Colon (tissue), 2 donors: ENCODE measurements at regions not wholly inside any gene's neighbourhood (a gene's known extent, or its start where the extent isn't known, plus 50 kb on each side); places are given as distances from the start of the nearest gene placed in this dataset.
A peak's percentile ranks its signal among the peaks of the same experiment; 100 is the strongest.

ENCODE experiments used
- FAIRE-seq: peaks from 2 replicates; lab custom pipeline; 2012; peaks lifted over from hg19 to GRCh38; lab: Jason Lieb, UNC
- donor health status: control.
- donor health status: control.

DNA sequence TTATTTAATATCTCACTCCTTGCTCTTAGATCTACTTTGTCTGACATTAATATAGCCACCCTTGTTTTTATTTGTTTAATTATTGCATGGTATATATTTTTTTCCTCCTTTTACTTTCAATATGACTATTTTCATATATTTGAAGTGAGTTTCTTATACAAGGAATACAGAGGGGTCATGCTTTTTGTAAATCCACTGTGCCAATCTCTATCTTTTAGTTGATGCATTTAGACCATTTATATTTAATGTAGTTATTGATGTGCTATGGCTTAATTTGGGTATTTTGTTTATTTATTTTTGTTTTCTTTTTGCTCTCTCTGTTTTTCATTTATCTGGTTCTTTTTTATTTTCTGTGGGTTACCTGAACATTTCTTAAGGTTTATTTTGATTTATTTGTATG is 750.6 kb downstream of the TMEM182 start:
- FAIRE-seq = no peak

- peak; percentile 83 for FAIRE-seq
Observed at GRCh38 chr2:103520547-103520946, 758.7 kb downstream of the TMEM182 start.

- FAIRE-seq = no peak
Observed at GRCh38 chr2:103525756-103526155, 763.9 kb downstream of the TMEM182 start.

DNA sequence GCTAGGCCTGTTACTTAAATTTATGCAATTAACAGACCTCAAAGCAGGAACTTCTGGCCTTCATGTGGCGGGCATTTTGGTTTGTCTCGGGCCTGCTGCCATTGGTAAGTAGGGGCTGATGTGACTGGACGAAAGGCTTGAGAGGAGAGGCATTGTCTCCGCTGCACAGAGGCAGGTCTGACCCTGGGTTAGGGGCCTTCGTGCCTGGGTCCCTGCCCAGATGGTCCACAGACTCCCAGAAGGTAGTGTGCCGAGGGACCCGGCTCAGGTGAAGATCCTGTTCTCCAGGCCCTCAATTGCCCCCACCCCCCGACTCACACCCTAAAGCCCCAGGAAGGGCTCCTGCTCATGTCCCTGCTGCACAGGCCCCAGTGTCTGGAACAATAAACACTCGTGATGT is 764.9 kb downstream of the TMEM182 start:
- FAIRE-seq = no peak

DNA sequence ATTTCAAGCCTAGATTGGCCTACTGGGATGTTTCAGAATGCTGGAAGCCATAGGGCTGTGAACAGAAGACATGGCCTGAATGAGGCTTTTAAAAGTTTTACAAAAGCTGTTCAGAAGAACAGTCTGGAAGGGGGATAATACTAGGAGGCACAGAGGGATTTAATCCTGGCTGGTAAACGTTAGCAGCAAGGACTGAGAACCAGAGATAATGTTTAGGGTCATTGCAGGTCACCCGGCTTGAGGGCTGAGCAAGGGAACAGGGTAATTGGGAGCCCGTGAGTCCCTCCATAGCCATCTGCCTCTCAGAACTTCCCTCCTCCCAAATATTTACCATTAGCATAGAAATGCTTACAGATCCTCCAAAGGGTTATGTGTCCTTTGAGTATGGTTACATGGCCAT is 765.4 kb downstream of the TMEM182 start:
- FAIRE-seq = no peak

GRCh38 chr2:103529798-103530502 is 768.1 kb downstream of the TMEM182 start:
- no peak for FAIRE-seq

DNA sequence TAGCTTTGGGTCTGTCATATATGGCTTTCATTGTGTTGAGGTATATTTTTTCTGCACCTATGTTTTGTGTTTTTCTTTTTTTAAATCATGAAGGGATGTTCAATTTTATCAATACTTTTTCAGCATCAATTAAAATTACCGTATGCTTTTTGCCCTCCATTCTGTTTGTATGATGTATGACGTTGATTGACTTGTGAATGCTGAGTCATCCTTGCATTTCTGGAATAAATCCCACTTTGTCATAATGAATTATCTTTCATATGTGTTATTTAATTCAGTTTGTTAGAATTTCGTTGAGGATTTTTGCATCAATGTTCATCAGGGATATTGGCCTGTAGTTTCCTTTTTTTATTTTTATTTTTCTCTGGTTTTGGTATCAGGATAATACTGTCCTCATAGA is 790.9 kb downstream of the TMEM182 start:
- no peak for FAIRE-seq

GRCh38 chr2:103594823-103595222 is 833.0 kb downstream of the TMEM182 start:
- no peak for FAIRE-seq

DNA sequence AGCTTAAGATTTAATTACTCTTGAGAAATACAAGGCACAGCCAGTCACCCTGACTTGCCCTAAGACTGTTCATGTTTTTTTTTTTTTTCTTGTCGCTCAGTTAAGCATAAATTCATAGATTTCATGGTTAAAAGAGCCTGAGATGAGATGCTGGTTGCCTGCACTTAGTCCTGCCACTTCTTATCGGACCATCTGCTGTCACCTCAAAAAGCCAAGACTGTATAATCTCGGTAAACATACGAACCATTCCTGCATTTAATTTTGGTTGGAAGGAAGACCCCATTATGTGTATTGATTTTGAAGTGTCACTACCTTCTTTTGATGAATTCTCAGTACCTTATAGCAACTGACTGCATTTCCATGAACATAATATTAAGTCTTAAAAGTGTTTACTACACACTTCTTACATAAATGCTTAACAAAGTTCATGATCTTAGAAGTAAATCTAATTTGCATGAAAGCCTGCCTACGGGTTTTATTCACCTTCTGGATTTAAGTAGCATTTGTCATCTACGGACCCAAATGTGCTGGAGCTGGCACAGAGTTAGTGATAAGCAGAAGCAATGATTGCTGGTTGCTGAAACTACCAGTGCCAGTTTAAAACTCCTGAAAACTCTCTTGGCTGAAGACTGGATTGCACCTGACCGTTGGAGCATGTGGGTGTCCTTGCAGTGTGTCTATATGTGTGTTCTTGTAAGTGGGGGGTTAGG is 843.4 kb downstream of the TMEM182 start:
- FAIRE-seq = no peak

- no peak for FAIRE-seq
Observed at GRCh38 chr2:103615611-103616105, 853.8 kb downstream of the TMEM182 start.

DNA sequence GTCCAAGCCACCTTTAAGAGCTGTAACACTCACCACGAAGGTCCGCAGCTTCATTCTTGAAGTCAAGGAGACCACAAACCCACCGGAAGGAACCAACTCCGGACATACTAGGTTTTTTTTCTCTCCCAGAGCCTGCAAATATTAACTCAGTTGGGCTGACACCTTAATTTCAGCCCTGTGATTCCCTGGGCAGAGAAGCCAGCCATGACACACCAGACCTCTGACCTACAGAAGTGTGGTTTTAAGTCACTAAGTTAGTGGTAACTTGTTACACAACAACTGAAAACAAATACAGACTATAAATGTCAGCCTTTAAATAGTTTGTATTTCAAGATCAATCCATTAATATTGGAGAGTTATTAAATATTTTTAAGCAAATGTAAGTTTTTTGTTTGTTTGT is 855.1 kb downstream of the TMEM182 start:
- FAIRE-seq = no peak

- FAIRE-seq = no peak
Observed at GRCh38 chr2:103618112-103618511, 856.3 kb downstream of the TMEM182 start.

DNA sequence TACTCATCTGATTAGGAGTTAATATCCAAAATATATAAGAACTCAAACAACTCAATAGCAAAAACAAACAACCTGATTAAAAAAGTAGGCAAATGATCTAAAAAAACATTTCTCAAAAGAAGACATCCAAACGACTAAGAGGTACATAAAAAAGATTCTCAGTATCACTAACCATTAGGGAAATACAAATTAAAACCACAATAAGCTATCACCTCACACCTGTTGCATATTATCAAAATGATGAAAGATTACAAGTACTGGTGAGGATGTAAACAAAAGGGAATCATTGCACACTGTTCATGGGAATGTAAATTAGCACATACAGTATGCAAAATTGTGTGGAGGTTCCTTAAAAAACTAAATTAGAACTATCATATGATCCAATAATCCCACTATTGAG is 865.5 kb downstream of the TMEM182 start:
- FAIRE-seq = no peak

DNA sequence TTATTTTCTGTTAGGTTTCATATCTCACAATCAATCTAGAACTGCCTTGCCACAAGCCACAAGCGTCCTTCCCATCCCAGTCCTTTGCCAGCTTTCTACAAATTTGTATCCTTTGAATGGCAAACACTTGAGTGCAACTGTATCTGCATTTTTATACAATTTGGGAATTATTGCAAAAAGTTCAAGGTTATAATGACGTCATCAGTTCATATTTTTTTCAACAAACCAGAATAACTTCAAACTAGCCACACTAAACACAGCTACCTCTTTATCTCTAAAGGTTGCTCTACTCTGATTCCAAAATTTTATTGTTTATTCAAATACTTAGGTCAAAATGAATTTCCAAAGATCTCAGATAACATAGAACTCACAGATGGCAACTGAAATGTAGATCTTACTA is 877.1 kb downstream of the TMEM182 start:
- no peak for FAIRE-seq

DNA sequence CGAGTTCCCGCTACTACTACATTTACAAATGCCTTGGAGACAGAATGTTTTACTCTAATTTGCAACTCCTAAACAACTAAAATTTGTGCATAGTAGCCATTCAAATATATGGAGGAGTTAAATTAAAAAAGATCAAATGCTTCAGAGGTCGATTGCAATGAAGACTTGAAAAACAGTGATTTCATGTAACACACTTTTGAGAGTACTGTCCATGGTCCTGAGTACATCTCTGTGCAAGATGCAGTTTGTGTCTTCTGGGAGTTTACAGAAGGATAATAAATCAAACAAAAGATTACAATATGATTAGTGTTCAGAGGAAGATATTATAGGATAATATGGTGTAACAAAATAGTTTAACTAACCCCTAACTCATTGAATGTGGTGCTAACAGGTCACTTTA is 894.7 kb downstream of the TMEM182 start:
- FAIRE-seq = no peak

DNA sequence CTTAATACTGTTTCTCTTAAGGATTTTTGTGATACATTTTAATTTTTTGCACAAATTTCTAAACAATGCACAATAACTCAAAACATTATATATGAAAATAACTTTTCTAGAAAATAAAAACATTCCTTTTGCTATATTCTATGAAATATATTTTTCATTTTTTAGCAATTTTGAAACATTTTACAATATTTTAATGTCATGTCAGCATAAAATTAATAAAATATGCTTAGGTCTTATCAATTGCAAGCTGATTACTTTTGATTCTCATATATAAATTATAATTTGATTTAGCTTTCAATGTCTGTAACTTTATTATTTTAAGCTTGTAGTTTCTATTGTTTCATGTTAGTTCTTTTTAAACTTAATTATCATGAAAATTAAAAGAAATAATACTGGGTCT is 898.7 kb downstream of the TMEM182 start:
- no peak for FAIRE-seq

GRCh38 chr2:103660947-103661346 is 899.1 kb downstream of the TMEM182 start:
- no peak for FAIRE-seq

GRCh38 chr2:103664690-103665089 is 902.9 kb downstream of the TMEM182 start:
- FAIRE-seq = no peak

- FAIRE-seq = no peak
Observed at GRCh38 chr2:103667335-103667884, 905.6 kb downstream of the TMEM182 start.

GRCh38 chr2:103669531-103669930 is 907.7 kb downstream of the TMEM182 start:
- no peak for FAIRE-seq
